Nephron (organoid): ENCODE measurements at regions not wholly inside any gene's neighbourhood (a gene's known extent, or its start where the extent isn't known, plus 50 kb on each side); places are given as distances from the start of the nearest gene placed in this dataset.

Source experiments
- H3K27ac Mint-ChIP-seq, 3 experiments: 2 replicates each; pipeline ENCODE4 v1.8.0; 2020; ENCODE audit warnings: mixed read lengths in 3 of 3, mild to moderate bottlenecking in 2 of 3, moderate library complexity in 1 of 3
- H3K27me3 Mint-ChIP-seq: 2 replicates; pipeline ENCODE4 v1.8.0; 2021; ENCODE audit warnings: low read depth, mild to moderate bottlenecking, moderate library complexity, mixed read lengths
- H3K36me3 Mint-ChIP-seq: 2 replicates; pipeline ENCODE4 v1.8.0; 2020; ENCODE audit warnings: low read depth, mixed read lengths
- H3K4me1 Mint-ChIP-seq: 2 replicates; pipeline ENCODE4 v1.8.0; 2020; ENCODE audit warnings: mixed read lengths
- H3K4me3 Mint-ChIP-seq, 3 experiments: 2 replicates each; pipeline ENCODE4 v1.8.0; 2020; ENCODE audit warnings: mild to moderate bottlenecking in 3 of 3, mixed read lengths in 3 of 3, moderate library complexity in 2 of 3
- H3K9me3 Mint-ChIP-seq: 2 replicates; pipeline ENCODE4 v1.8.0; 2020; ENCODE audit warnings: mixed read lengths
- CTCF ChIP-seq, 3 experiments: fragments of 200-600 bp; sonication (generic); IDR thresholded peaks; one replicate each; pipeline ENCODE4 v1.5.0; 2021; ENCODE audit warnings: antibody characterized with exemption in 3 of 3; ENCODE audit not compliant: unreplicated experiment in 3 of 3

GRCh38 chr18:63037491-63037890 lies 282.1 kb downstream of the BCL2 start:
- no peaks in the 10 kb centered on the region for H3K36me3 Mint-ChIP-seq
- H3K4me3 Mint-ChIP-seq, result no peak overlapping the region
- no peak for TF ChIP-seq CTCF (IDR thresholded peaks at IDR 0.05; ENCODE audit: unreplicated experiment in 3 of 3)
- peaks cover 7% of the 10 kb centered on the region for H3K4me1 Mint-ChIP-seq
- peaks cover 10% of the 10 kb centered on the region for H3K9me3 Mint-ChIP-seq
- no peak overlapping the region for H3K27ac Mint-ChIP-seq
- peaks cover 12% of the 10 kb centered on the region for H3K27me3 Mint-ChIP-seq

GRCh38 chr18:63031375-63031774 lies 288.2 kb downstream of the BCL2 start:
- Mint-ChIP-seq H3K36me3 (no peaks in the 10 kb centered on the region), H3K4me1 (no peaks in the 10 kb centered on the region), H3K27ac (no peak overlapping the region), H3K4me3 (no peak overlapping the region), H3K27me3 (peaks cover 2% of the 10 kb centered on the region), H3K9me3 (peaks cover 5% of the 10 kb centered on the region)
- no peak for TF ChIP-seq CTCF (IDR thresholded peaks at IDR 0.05; ENCODE audit: unreplicated experiment in 3 of 3)
